ENCODE measurements at regions not wholly inside any gene's neighbourhood (a gene's known extent, or its start where the extent isn't known, plus 50 kb on each side); places are given as distances from the start of the nearest gene placed in this dataset.
"Not testable (repeated sequence)": the region's sequence is repeated elsewhere in the genome, so short reads cannot be mapped to it uniquely, and the experiment has no call there.

DNA sequence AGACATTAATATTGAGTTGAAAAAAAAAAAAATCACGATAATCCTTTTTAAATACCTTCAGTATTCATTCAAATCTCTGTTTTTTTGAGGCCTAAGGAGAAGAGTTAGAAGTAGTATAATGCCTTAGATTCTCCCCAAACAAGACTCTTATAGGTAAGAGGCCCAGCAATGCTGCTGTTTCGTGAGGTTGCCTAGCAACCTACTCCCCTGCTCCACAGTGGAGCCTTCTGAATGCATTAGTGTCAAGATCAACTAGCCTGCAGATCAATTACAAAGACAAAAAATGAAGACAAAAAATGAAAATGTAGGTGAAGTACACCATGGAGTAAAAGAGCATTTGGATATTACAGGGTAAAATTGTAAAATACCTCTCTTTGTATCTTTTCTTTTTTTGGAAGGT, 229.8 kb upstream of the LUZP2 start:
- Histone ChIP-seq H2BK12ac (ENCODE audit: low read length in 2 of 2) (no peak overlapping the region), H3K18ac (ENCODE audit: low read depth in 1 of 2, low read length in 2 of 2) (no peak overlapping the region), H3K14ac (ENCODE audit: low read length in 2 of 2) (no peak overlapping the region), H3K9me3 (ENCODE audit: control insufficient read depth, low read length) (no peaks in the 10 kb centered on the region), H2BK120ac (ENCODE audit: low read depth, low read length) (no peak overlapping the region), H2AK5ac (ENCODE audit: low read length, severe bottlenecking) (no peak overlapping the region), H3K4me2 (ENCODE audit: low read length, poor library complexity, severe bottlenecking) (no peak overlapping the region), H3K4ac (ENCODE audit: low read depth in 1 of 2, low read length in 2 of 2) (no peak overlapping the region), H3K23ac (ENCODE audit: low read length in 2 of 2) (no peak overlapping the region), H3K9ac (ENCODE audit: low read length) (no peak overlapping the region), H3K27ac (ENCODE audit: low read length, poor library complexity, severe bottlenecking) (no peak overlapping the region), H3K79me1 (replicated peaks; ENCODE audit: low read length, poor library complexity, severe bottlenecking) (no peaks in the 10 kb centered on the region), H4K8ac (ENCODE audit: low read length) (no peak overlapping the region), H3K27me3 (ENCODE audit: control insufficient read depth in 1 of 2, insufficient read depth in 1 of 2, low read length in 2 of 2) (no peaks in the 10 kb centered on the region), H3K36me3 (ENCODE audit: control insufficient read depth in 1 of 2, insufficient read depth in 2 of 2, low read depth in 1 of 2, low read length in 2 of 2) (no peaks in the 10 kb centered on the region), H4K91ac (ENCODE audit: low read length) (no peak overlapping the region), H2BK5ac (ENCODE audit: low read depth, low read length, poor library complexity, severe bottlenecking) (no peak overlapping the region), H2AFZ (ENCODE audit: low read depth, low read length) (no peak overlapping the region), H3K4me3 (ENCODE audit: insufficient read depth in 1 of 2, low read depth in 1 of 2, low read length in 2 of 2) (no peak overlapping the region), H2BK15ac (ENCODE audit: low read depth, poor library complexity, severe bottlenecking) (no peak overlapping the region), H3K4me1 (ENCODE audit: control insufficient read depth, insufficient read depth, low read depth, low read length) (no peaks in the 10 kb centered on the region)
- WGBS: 75% methylated on average over 1 of the region's 2 CpGs
- DNase-seq: no peak

DNA sequence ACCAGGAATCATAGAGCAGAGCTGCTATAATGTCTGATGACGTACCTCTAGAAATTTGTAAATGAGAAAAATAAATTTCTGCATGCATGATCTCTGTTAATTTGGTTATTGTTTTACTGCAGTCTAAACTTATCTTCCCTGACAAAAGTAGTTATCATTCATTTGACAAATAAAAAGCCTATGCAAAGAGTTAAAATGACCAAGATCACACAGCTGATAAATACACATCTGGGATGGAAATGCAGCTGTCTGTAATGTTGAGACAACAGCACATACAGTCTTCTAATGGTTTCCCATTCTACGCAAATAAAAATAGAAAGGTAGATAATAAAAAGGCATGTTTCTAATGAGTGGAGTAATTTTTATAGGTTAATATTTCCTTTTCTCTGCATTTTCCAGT, 225.1 kb upstream of the LUZP2 start:
- Histone ChIP-seq H2AK5ac (ENCODE audit: low read length, severe bottlenecking) (no peak overlapping the region), H3K4me1 (ENCODE audit: control insufficient read depth, insufficient read depth, low read depth, low read length) (no peaks in the 10 kb centered on the region), H2BK15ac (ENCODE audit: low read depth, poor library complexity, severe bottlenecking) (no peak overlapping the region), H2AFZ (ENCODE audit: low read depth, low read length) (no peak overlapping the region), H3K4me3 (ENCODE audit: insufficient read depth in 1 of 2, low read depth in 1 of 2, low read length in 2 of 2) (no peak overlapping the region), H3K18ac (ENCODE audit: low read depth in 1 of 2, low read length in 2 of 2) (no peak overlapping the region), H3K9me3 (ENCODE audit: control insufficient read depth, low read length) (no peaks in the 10 kb centered on the region), H2BK5ac (ENCODE audit: low read depth, low read length, poor library complexity, severe bottlenecking) (no peak overlapping the region), H3K14ac (ENCODE audit: low read length in 2 of 2) (no peak overlapping the region), H4K8ac (ENCODE audit: low read length) (no peak overlapping the region), H3K23ac (ENCODE audit: low read length in 2 of 2) (no peak overlapping the region), H3K4me2 (ENCODE audit: low read length, poor library complexity, severe bottlenecking) (no peak overlapping the region), H4K91ac (ENCODE audit: low read length) (no peak overlapping the region), H3K4ac (ENCODE audit: low read depth in 1 of 2, low read length in 2 of 2) (no peak overlapping the region), H3K27ac (ENCODE audit: low read length, poor library complexity, severe bottlenecking) (no peak overlapping the region), H3K9ac (ENCODE audit: low read length) (no peak overlapping the region), H2BK120ac (ENCODE audit: low read depth, low read length) (no peak overlapping the region), H2BK12ac (ENCODE audit: low read length in 2 of 2) (no peak overlapping the region), H3K79me1 (replicated peaks; ENCODE audit: low read length, poor library complexity, severe bottlenecking) (no peaks in the 10 kb centered on the region), H3K36me3 (ENCODE audit: control insufficient read depth in 1 of 2, insufficient read depth in 2 of 2, low read depth in 1 of 2, low read length in 2 of 2) (no peaks in the 10 kb centered on the region), H3K27me3 (ENCODE audit: control insufficient read depth in 1 of 2, insufficient read depth in 1 of 2, low read length in 2 of 2) (no peaks in the 10 kb centered on the region)
- no peak for DNase-seq
- WGBS: no CpG with 5 or more reads among the region's 2 CpGs

DNA sequence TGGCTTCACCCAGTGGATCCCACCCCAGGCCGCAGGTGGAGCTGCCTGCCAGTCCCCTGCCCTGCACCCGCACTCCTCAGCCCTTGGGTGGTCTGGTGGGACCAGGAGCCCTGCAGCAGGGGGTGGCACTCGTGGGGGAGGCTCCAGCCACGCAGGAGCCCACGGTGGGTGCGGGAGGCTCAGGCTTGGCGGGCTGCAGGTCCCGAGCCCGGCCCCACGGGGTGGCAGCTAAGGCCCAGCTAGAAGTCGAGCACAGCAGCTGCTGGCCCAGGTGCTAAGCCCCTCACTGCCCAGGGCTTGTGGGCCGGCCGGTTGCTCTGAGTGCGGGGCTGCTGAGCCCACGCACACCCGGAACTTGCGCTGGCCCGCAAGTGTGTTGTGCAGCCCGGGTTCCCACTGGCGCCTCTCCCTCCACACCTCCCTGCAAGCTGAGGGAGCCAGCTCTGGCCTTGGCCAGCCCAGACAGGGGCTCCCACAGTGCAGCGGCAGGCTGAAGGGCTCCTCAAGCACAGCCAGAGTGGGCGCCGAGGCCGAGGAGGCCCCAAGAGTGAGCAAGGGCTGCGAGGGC, 222.6 kb upstream of the LUZP2 start:
- H4K8ac ChIP-seq (ENCODE audit: low read length); H3K4me2 ChIP-seq (ENCODE audit: low read length, poor library complexity, severe bottlenecking); H3K9me3 ChIP-seq (ENCODE audit: control insufficient read depth, low read length); H2BK15ac ChIP-seq (ENCODE audit: low read depth, poor library complexity, severe bottlenecking); H3K4ac ChIP-seq (ENCODE audit: low read depth in 1 of 2, low read length in 2 of 2); H2BK120ac ChIP-seq (ENCODE audit: low read depth, low read length); H3K14ac ChIP-seq (ENCODE audit: low read length in 2 of 2); H3K4me1 ChIP-seq (ENCODE audit: control insufficient read depth, insufficient read depth, low read depth, low read length); H3K79me1 ChIP-seq (replicated peaks; ENCODE audit: low read length, poor library complexity, severe bottlenecking); H2BK12ac ChIP-seq (ENCODE audit: low read length in 2 of 2); H3K4me3 ChIP-seq (ENCODE audit: insufficient read depth in 1 of 2, low read depth in 1 of 2, low read length in 2 of 2); H2AK5ac ChIP-seq (ENCODE audit: low read length, severe bottlenecking); H3K36me3 ChIP-seq (ENCODE audit: control insufficient read depth in 1 of 2, insufficient read depth in 2 of 2, low read depth in 1 of 2, low read length in 2 of 2); H2AFZ ChIP-seq (ENCODE audit: low read depth, low read length); H3K27ac ChIP-seq (ENCODE audit: low read length, poor library complexity, severe bottlenecking); H3K23ac ChIP-seq (ENCODE audit: low read length in 2 of 2); H4K91ac ChIP-seq (ENCODE audit: low read length); H3K27me3 ChIP-seq (ENCODE audit: control insufficient read depth in 1 of 2, insufficient read depth in 1 of 2, low read length in 2 of 2); H3K9ac ChIP-seq (ENCODE audit: low read length); DNase-seq; H3K18ac ChIP-seq (ENCODE audit: low read depth in 1 of 2, low read length in 2 of 2); H2BK5ac ChIP-seq (ENCODE audit: low read depth, low read length, poor library complexity, severe bottlenecking): not testable (repeated sequence)
- WGBS: 90% methylated on average over 20 of the region's 25 CpGs

DNA sequence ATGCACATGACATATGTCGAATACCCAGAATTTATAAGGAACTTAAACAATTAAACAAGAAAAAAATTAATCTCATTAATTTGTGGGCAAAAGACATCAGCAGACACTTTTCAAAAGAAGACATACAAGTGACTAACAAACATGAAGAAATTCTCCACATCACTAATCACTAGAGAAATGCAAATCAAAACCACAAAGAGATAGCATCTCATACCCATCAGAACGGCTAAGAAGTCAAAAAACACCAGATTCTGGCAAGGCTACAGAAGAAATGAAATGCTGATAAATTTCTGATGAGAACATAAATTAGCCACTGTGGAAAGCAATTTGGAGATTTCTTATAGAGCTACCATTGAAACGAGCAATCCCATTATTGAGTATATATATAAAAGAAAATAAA, 210.6 kb upstream of the LUZP2 start:
- H3K14ac ChIP-seq (ENCODE audit: low read length in 2 of 2): no peak overlapping the region
- no peaks in the 10 kb centered on the region for H3K4me1 ChIP-seq (ENCODE audit: control insufficient read depth, insufficient read depth, low read depth, low read length)
- H3K4ac ChIP-seq (ENCODE audit: low read depth in 1 of 2, low read length in 2 of 2): no peak overlapping the region
- no peak overlapping the region for H3K23ac ChIP-seq (ENCODE audit: low read length in 2 of 2)
- H2BK15ac ChIP-seq (ENCODE audit: low read depth, poor library complexity, severe bottlenecking): no peak overlapping the region
- no peak overlapping the region for H4K91ac ChIP-seq (ENCODE audit: low read length)
- no peak overlapping the region for H3K9ac ChIP-seq (ENCODE audit: low read length)
- H3K18ac ChIP-seq (ENCODE audit: low read depth in 1 of 2, low read length in 2 of 2): no peak overlapping the region
- H3K36me3 ChIP-seq (ENCODE audit: control insufficient read depth in 1 of 2, insufficient read depth in 2 of 2, low read depth in 1 of 2, low read length in 2 of 2): no peaks in the 10 kb centered on the region
- H4K8ac ChIP-seq (ENCODE audit: low read length): no peak overlapping the region
- WGBS: 80% methylated on average over 1 of the region's 3 CpGs
- H3K27ac ChIP-seq (ENCODE audit: low read length, poor library complexity, severe bottlenecking): no peak overlapping the region
- DNase-seq: peak; percentile 9
- H2BK120ac ChIP-seq (ENCODE audit: low read depth, low read length): no peak overlapping the region
- no peaks in the 10 kb centered on the region for H3K27me3 ChIP-seq (ENCODE audit: control insufficient read depth in 1 of 2, insufficient read depth in 1 of 2, low read length in 2 of 2)
- no peaks in the 10 kb centered on the region for H3K79me1 ChIP-seq (replicated peaks; ENCODE audit: low read length, poor library complexity, severe bottlenecking)
- H3K9me3 ChIP-seq (ENCODE audit: control insufficient read depth, low read length): no peaks in the 10 kb centered on the region
- no peak overlapping the region for H2BK12ac ChIP-seq (ENCODE audit: low read length in 2 of 2)
- H3K4me3 ChIP-seq (ENCODE audit: insufficient read depth in 1 of 2, low read depth in 1 of 2, low read length in 2 of 2): no peak overlapping the region
- no peak overlapping the region for H3K4me2 ChIP-seq (ENCODE audit: low read length, poor library complexity, severe bottlenecking)
- H2AFZ ChIP-seq (ENCODE audit: low read depth, low read length): no peak overlapping the region
- no peak overlapping the region for H2BK5ac ChIP-seq (ENCODE audit: low read depth, low read length, poor library complexity, severe bottlenecking)
- H2AK5ac ChIP-seq (ENCODE audit: low read length, severe bottlenecking): no peak overlapping the region
